ENCODE measurements at regions not wholly inside any gene's neighbourhood (a gene's known extent, or its start where the extent isn't known, plus 50 kb on each side); places are given as distances from the start of the nearest gene placed in this dataset.

GRCh38 chr1:68808351-68808750 is 311.5 kb upstream of the DEPDC1 start:
- TF ChIP-seq CTCF (IDR thresholded peaks at IDR 0.05), result no peak
- TF ChIP-seq POLR2A (IDR thresholded peaks at IDR 0.05; ENCODE audit: low read length), result no peak
- no peak for TF ChIP-seq HDAC2 (IDR thresholded peaks at IDR 0.05)
- no peak for TF ChIP-seq ZFP36 (IDR thresholded peaks at IDR 0.05; ENCODE audit: borderline replicate concordance, partially characterized antibody)
- no peak for TF ChIP-seq REST (IDR thresholded peaks at IDR 0.05)
- TF ChIP-seq PBX3 (IDR thresholded peaks at IDR 0.05), result no peak
- no peak for TF ChIP-seq FOSL2 (IDR thresholded peaks at IDR 0.05)
- no peak for TF ChIP-seq FOSL2 (CRISPR knock-in tag; IDR thresholded peaks at IDR 0.05)
- TF ChIP-seq MAFK (IDR thresholded peaks at IDR 0.05; ENCODE audit: partially characterized antibody), result no peak
- TF ChIP-seq HMGXB4 (CRISPR knock-in tag; IDR thresholded peaks at IDR 0.05; ENCODE audit: borderline replicate concordance), result no peak
- TF ChIP-seq E2F6 (IDR thresholded peaks at IDR 0.05; ENCODE audit: borderline replicate concordance, low read depth), result no peak
- no peak for TF ChIP-seq RNF2 (IDR thresholded peaks at IDR 0.05; ENCODE audit: borderline replicate concordance, low read depth)
- no peak for TF ChIP-seq HEYL (CRISPR knock-in tag; IDR thresholded peaks at IDR 0.05)

Measured in A549 (cell line).